COLO829 (cell line): ENCODE measurements at regions not wholly inside any gene's neighbourhood (a gene's known extent, or its start where the extent isn't known, plus 50 kb on each side); places are given as distances from the start of the nearest gene placed in this dataset.
"Not testable (repeated sequence)": the region's sequence is repeated elsewhere in the genome, so short reads cannot be mapped to it uniquely, and the experiment has no call there.

ENCODE experiments used
- DNase-seq: peaks from one replicate; pipeline ENCODE4 v3.0.0; 2012; ENCODE audit warnings: low spot score

DNA sequence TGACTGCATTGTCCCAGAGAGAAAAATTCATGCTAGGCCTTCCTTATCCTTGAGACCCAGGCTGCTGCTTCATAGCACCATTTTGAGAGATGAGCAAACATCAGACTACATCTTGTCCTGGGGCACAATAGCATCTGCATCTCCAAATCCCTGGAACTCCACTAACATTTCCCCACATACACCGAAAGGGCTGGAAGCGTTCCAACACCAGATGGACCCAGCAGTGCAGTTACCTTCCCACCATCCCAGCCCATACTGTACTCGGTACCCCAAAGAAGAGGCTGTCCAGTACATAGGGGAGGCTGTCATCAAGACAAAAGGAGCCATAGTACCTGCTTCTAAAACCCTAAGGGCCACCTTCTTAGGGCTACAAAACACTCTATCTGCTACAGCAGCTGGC lies 547.2 kb upstream of the CHORDC1 start:
- no peak for DNase-seq

DNA sequence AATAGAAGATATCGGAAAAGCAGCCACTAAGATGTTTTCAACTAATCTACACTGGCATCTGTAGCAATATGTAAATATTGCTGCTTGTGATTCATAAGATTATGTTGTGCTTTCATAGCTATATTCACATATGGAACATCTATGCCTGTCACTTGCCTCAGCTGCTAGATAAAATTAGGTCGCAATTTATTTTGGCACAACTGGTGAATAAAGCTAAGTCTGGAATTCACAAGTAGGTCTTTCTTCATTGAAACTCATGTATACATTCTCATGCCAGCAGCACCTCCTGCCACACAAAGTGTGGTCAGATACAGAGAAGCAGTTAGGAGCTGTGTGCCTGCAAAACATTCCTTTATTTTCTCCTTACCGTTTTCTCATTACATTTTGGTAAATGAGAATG lies 543.3 kb upstream of the CHORDC1 start:
- no peak for DNase-seq

DNA sequence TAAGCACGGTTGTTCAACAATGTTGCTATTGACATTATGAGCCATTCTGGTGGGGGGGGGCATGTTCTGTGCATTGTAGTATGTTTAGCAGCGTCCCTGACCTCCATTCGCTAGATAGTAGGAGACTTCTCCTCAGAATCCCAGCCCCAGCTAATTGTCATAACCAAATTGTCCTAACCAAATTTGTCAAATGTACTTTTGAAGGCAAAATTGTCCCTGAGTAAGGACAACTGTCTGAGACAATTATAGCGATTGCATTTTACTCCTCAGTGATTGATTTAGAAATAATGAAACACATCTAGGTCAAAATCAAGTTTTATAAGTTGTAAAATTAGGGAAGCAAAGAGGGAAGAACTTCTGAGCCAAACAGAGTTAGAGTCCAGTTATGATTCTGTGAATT lies 541.8 kb upstream of the CHORDC1 start:
- no peak for DNase-seq

DNA sequence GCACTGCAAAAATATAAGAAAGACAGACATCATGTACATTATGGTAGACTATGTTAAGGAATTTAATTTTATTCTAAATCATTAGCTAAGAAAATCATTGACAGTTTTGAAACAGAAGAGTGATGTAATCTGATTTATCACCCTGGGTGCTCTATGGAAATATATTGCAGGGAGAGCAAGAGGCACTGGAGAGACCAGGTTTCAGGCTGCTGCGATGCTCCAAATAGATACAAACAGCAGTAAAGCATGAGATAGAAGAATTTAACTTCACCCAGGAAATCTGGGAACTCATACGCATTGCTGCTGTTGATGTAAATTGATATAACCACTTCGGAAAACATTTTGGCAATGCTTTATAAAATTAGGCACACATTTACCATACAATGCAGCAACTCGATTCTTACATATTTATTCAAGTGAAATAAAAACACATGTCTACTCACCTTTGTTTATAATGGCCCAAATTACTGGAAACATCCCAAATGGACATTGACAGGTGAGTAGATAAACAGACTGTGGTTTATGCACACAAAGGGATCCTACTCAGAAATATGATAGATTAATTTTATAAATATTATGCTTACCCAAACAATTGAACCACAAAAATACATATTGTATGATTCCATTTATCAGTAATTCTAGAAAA lies 535.1 kb upstream of the CHORDC1 start:
- DNase-seq, result no peak

DNA sequence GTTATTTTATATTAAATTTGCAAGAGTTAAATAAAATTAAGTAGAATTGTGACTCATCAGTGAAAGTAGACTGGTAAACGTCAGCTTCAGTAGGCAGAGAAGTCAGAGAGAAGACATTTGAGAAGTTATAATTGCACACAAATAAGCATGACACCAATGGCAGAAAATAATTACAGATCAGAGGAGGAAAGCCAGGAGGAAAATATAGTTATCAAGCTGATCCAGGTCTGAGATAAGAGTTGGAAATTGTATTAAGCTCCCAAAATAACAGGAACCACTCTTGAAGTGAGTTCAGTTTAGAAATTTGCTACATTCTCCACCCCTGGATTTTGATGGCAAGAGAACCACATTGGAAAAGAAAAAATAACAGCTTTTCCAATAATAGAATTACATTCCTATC lies 533.8 kb upstream of the CHORDC1 start:
- DNase-seq, result no peak

DNA sequence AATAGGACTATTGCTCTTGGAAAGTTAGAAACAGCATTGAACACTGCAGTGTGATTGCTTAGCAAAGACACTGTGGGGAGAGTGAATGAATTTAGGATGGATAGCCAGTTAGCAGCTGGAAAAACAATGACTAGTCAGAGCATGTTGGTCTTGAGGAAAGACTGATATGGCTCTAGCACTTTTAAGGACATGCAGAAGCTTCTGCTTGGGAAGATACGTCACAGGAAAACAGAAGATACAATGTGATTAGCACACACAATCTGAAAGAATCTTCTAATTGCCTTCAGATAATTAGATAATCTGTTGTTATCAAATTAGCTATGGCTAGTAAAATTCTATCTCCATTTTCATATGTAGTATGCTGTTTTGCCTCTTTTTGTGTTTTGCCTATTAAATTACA lies 530.7 kb upstream of the CHORDC1 start:
- DNase-seq, result no peak

DNA sequence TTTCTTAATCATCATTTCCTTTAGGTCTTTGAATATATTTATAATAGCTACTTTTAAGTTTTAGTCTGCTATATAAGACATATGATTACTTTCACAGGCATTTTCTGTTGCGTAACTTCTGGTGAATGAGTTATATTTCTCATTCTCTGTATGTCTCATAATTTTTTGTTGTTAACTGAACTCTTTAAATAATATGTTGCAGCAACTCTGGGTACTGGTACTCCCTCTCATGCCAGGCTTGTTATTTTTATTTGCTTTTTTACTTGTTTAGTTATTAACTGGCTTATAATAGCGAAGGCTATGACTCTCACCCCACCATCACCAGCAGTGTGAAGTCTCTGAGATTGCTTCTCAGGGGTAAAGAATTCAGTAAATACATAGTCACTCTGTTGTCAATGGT lies 524.2 kb upstream of the CHORDC1 start:
- no peak for DNase-seq

DNA sequence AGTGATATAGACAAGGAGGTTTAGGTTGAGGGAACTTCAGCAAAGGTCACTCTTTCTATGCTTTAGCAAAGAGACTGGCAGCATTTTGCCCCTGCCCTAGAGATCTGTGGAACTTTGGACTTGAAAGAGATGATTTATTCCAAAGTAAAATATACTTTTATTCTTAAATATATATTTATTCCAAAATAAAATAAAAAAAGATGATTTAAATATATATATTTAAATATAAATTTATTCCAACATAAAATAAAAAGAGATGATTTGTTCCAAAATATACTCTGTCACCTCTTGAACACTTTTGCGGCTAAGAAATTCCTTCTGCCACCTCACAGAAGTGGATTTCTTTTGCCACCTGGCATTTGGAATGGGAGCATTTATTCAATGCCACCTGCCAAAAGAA lies 521.3 kb upstream of the CHORDC1 start:
- no peak for DNase-seq

DNA sequence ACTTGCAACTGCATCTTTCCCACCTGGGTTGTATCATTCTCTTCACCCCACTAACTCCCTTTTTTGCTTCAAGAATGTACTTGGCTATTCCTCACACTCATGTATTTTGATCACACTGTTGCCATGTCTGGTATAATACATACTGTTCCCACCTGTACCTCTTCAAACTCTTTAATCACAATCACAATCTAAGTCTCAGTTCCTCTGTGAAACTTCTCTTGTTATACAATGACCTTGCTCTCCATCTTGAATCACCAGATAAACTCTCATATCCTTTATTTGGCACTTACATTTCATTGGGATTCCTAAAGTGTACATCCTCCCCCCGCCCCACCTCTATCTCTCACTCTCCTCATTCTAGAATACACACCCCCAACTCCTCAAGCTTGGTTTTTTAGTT lies 516.0 kb upstream of the CHORDC1 start:
- no peak for DNase-seq

DNA sequence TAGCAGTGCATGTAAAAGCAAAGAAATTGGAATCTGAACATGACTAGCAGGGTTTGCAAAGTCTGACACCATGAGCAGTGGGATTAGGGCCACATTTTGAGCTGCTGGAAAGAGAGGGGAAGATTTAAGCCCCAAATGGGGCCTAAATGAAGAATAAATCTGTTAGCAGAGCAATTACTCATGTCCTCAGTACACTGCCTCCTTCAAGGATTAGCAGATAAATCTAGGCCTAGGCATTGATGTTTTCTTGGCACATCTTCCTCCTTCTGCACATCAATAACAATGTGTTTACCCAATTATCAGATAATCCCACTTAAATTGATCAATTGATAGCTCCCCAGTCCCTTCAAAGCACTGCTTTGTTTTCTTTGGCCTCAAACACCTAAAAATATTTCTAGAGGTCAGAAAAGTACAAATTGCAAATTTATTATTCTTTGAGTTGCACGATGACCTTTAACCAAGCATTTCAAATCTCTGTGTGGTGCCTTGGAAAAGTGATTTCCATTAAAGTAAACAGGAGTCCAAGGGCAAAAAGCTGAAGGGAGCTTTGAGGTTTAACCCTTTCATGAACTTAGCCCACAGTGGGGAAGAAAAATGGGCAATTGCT lies 514.7 kb upstream of the CHORDC1 start:
- DNase-seq, result no peak

DNA sequence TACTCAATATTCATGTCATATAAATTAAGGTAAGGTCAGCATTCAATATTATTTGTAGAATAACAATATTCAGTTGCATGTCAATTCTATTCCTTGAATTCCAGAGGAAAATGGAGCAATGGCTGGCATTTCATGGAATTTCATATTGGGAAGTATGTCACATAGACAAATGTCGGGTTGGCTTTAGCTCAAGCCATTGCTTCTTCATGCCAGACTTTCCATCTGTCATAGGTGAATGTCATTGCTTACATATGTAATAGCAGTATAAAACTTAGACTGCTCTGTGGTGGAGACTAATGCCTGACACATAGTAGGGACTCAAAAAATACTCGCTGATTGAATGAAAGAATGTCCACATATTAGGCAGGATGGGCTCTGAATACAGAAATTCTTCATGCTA lies 509.6 kb upstream of the CHORDC1 start:
- no peak for DNase-seq

DNA sequence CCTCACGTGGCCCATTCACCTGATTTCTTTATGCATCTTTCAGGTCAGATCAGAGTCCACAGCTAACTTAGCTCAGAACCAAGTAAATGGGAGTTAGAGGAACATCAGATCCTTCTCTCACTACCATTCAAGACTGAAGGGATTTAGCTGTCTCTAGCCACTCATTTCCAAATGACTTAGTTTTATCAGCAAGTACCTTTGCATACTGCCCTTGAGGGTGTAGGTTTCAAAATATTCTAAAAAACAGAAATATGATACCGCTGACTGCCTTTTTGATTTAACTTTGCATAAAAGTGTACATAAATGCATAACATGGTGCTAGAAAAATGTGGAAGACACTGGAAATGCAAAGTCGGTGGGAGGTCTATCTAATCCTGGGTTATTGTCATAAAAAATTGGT lies 500.6 kb upstream of the CHORDC1 start:
- no peak for DNase-seq

DNA sequence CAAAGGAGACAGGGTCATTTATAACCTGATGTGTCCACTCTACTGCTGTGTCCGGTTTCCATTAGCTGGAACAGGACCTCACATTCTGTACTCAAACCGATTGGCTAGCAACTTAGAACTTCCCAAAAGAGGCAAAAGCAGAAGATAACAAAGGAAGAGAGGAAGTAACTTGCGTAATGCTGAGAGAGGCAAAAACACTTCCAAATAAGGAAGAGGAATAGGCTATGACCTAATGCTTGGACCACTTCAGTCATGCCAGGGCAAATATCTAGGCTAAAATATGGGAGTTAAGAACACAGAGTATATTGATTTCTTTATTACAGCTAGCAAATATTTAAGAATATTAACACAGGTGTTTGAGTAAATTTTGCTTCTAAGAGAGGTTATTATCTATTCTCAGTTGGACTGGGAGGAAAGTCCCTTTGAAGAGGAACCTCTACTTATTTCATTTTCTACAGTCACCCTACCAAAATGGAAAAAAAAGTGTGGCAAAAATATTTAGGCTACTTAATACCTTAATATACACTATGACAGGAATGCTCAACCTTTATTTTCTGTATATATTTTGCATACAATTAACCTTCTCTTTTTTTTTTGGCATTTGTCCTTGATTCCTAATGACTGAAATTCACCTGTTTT lies 499.8 kb upstream of the CHORDC1 start:
- no peak for DNase-seq

DNA sequence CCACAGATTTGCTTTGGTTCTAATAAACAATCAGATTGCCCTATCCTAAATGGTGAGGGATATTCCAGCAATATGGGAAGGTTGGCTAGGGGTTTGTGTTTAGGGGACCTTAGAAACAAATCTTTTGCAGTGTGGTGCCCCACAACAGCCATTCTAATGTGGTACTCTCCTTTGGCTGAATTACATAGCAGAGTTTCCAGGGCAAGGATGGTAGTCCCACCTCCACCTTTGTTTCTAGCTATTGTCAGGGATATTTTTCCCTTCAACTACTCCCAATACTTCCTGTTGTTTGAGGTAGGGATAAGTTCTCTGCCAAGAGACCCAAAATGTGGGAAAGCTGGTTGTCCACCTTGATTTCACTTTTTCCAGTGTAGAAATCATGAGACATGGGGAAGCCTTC lies 494.7 kb upstream of the CHORDC1 start:
- DNase-seq, result no peak

DNA sequence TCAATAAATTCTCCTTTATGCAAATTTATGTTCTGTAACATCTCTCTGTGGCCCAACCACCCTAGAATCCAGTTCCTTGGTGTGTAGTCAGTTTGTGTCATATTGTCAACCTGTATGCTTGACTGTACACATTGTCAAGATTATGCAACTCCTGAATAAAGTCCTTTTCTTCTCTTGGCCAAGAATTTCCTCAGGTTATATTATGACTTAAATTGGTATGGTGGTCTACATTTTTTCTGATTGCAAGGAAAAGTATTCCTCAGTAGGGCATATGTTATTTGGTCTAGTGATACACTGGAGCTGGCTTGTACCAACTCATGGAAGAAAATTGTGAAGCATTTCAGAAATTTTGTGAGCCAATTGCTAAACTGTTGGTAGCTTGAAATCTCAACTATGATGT lies 482.8 kb upstream of the CHORDC1 start:
- DNase-seq, result no peak

DNA sequence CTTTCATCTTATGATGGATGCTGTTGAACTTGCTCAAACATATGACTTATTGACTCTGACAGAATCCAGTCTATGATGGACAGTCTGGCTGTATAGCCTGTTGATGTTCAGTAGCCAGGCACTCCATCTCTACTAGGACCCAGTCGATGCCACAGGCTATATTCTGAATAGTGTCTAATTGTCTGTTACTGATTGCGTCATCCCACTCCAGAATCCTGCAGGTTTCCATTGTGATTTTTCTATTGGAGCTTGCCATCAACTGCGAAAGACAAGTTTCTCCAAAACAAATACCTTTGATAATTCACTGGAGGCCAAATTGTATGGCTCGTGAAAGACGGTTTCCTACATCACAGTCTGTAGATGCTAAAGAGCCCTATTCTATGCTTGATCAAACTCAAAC lies 481.7 kb upstream of the CHORDC1 start:
- no peak for DNase-seq

DNA sequence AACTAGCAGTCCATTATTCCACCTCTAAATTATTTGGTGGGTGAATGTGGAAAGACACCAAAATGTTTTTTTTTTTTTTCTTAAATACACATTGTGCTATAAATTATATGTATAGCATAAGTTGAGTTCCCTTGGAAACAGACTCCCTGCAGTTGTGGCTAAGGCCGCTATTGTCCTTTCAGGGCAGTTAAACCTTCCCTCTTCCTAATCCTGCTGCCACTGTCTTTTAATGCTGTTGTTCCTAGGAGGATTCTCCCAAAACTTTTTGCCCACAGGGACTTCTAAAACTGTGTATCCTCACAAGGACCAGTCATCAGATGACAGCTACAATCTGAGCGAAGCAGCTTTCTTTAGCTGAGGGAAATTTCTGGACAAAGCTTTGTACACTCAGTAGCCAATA lies 478.9 kb upstream of the CHORDC1 start:
- no peak for DNase-seq

DNA sequence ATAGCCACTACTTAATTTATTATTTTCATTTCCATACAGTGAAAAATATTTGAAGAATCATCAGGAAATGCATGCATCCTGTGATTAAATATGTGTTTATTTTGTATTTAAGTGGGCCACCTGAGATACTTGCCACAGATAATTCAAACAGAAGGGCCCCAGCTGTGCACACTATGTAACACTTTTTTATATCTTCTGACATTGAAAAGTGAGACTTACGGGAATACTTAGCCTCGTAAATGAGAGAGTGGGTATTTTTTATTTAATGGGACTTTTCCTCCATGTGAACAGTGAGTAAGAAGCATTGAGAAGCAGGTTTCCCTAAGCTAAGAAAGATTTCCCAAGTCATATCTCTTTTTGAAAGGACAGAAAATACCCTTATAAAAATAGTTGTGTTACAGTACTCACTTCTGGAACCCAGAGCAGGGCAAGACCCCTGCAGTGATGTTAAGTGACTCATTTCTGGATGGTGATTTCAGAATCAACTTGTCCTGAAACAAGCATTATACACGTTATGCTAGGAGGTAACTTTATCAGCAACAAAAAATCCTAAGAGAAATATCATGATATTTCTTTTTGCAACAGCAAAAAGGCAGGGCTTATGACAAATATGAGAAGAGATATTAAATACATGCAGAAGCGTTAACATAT lies 478.1 kb upstream of the CHORDC1 start:
- DNase-seq, result no peak

DNA sequence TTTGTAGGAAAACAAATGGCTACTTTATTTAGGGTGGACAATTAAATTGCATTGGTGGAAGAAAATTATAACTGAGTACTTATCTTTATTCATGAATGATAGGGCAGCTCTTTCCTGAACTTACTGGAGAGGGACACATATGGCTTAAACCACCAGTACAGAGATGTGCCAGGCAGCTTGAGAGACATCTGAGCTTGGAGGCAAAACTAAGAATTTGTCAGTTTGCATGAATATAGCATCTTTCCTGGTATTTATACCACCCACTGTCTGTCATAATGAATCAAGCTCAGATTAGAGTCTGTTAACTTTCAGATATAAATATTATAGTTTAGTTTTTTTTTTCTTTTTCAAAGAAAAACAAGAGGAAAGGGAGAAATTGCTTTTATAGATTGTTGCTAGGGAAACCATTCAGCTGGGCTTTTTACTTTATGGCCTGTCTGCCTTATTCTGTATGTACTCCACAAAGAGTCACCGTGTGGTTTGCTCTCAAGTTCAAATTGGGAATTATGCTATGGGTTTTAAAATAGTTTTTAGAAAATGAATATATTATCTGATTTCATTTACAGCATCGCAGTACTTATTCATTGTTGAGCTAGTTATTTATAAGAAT lies 477.0 kb upstream of the CHORDC1 start:
- DNase-seq, result no peak

DNA sequence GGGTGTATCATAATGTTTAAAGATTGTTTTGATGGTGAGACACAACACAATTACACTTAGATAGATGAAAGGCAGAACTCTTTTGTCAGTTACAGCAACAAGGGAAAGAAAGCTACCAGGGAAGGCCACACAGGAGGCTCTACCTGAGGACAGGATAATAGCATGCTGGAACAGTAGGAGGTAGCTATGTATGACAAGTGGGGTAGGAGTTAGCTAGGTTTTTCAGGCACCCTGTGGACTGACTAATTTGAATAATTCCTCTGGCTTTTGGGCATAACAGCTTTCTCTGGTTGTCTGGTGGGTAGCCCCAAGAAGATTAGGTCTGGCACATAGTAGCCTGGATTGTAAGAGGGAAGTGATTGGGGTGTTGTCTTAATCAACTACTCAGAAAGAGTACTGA lies 475.4 kb upstream of the CHORDC1 start:
- no peak for DNase-seq

DNA sequence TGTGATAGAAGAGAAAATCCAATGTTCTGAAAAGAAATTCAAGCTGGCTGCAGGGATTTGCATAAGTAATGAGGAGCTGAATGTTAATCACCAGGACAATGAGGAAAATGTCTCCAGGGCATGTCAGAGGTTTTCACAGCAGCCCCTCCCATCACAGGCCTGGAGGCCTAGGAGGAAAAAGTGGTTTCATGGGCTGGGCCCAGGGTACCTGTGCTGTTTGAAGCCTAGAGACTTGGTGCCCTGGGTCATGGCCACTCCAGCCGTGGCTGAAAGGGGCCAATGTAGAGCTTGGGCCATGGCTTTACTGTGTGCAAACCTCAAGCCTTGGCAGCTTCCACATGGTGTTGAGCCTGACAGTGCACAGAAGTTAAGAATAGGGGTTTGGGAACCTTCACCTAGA lies 452.6 kb upstream of the CHORDC1 start:
- not testable (repeated sequence) for DNase-seq

DNA sequence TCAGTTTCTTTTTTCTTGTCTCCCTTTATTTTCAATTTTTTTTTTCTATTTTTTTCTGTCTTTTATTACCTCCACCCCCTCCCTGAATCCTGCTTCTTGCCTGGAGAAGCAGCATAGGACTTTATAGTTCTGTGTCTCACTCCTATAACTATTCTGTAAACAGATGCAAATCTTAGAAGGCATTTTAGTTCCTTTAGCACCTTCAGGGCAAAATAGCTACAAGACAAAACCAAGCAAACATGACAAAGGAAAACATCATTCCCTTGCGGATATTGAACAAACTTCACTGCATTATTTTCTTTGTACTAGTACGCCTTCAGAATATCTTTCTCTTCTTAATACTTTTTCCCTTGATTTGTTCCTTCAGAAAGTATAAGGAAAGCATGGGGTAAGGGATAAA lies 446.2 kb upstream of the CHORDC1 start:
- no peak for DNase-seq

DNA sequence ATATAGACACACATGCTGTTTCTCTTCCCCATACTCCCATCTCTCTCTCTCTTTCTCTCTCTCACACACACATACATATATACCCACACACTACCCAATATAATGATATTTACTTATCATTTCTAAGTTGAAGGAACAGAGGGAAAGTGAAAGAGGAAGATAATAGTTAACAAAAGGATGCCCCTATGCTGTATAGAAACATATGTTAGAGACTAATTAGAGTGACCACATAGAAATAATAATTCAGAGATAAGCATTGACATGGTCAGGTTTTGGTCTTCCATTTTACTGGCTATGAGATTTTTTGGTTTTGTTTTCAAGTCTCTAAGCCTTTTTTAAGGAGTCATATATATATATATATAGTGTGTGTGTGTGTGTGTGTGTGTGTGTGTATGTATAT lies 445.7 kb upstream of the CHORDC1 start:
- no peak for DNase-seq
